H1 (cell line): ENCODE measurements at regions not wholly inside any gene's neighbourhood (a gene's known extent, or its start where the extent isn't known, plus 50 kb on each side); places are given as distances from the start of the nearest gene placed in this dataset.

ENCODE experiments used
- BCL11A ChIP-seq, 2 experiments: IDR thresholded peaks; one replicate each; pipeline ENCODE4 v1.6.1; 2011; ENCODE audit warnings: low read depth in 2 of 2, low read length in 2 of 2, mild to moderate bottlenecking in 2 of 2
- NRF1 ChIP-seq: IDR thresholded peaks from 2 replicates; pipeline ENCODE4 v1.6.1; 2011; ENCODE audit warnings: mild to moderate bottlenecking, low read depth, low read length, improper control_type of control experiment
- RFX5 ChIP-seq: IDR thresholded peaks from 2 replicates; pipeline ENCODE4 v1.6.1; 2011; ENCODE audit warnings: low read depth, low read length, improper control_type of control experiment, borderline replicate concordance
- SP1 ChIP-seq: IDR thresholded peaks from 2 replicates; pipeline ENCODE4 v1.6.1; 2011; ENCODE audit warnings: low read depth, low read length
- SRF ChIP-seq: IDR thresholded peaks from 2 replicates; pipeline ENCODE4 v1.6.1; 2011; ENCODE audit warnings: mild to moderate bottlenecking, low read depth, low read length, moderate library complexity
- ZNF274 ChIP-seq: IDR thresholded peaks from 2 replicates; pipeline ENCODE4 v1.7.0; 2012; ENCODE audit warnings: low read length, borderline replicate concordance; ENCODE audit errors: extremely low read depth
- TF ChIP-seq, protein P1 (sequence below): fragments of 300-600 bp; sonication (generic); IDR thresholded peaks from 2 replicates; pipeline ENCODE4 v1.7.1; 2012; ENCODE audit warnings: low read length, moderate library complexity, mild to moderate bottlenecking, inconsistent platforms; ENCODE audit not compliant: insufficient replicate concordance
- TF ChIP-seq, protein P2 (sequence below): IDR thresholded peaks from 2 replicates; pipeline ENCODE4 v1.6.1; 2011; ENCODE audit warnings: low read length, improper control_type of control experiment
- TF ChIP-seq, protein P3 (sequence below): IDR thresholded peaks from 2 replicates; pipeline ENCODE4 v1.6.1; 2011; ENCODE audit warnings: low read depth, mild to moderate bottlenecking, low read length; ENCODE audit not compliant: insufficient read depth

DNA sequence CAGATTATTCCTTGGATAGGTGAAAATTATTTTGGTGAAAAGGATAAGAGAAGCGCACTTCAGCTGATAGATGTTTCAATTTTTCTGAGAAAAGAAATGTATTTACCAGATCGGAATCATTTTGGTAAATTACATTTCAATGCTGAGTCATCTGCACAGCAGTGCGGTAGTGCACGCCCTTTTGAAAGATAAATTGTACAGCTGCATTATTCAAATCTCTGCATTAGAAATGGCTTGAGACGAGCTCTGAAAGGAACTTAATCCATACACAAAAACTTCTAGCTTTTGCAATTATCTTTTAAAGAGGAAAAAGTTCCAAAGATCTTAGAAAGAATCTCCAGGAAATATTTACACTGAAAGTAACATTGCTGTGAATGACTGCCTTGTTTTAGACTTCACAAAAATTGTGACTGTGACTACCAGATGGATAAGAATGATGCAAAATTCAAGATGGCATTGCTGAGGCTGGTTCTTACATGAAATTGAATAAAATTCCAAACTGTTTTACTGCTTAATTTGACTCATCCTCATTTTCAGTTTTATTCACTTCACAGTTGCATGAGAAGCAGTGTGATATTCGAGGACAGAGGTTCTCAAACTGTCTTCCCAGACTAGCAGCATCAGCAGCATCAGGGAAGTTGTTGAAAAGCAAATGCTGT, 161.7 kb downstream of the RND3 start (continued):
- TF ChIP-seq, protein P1, sequence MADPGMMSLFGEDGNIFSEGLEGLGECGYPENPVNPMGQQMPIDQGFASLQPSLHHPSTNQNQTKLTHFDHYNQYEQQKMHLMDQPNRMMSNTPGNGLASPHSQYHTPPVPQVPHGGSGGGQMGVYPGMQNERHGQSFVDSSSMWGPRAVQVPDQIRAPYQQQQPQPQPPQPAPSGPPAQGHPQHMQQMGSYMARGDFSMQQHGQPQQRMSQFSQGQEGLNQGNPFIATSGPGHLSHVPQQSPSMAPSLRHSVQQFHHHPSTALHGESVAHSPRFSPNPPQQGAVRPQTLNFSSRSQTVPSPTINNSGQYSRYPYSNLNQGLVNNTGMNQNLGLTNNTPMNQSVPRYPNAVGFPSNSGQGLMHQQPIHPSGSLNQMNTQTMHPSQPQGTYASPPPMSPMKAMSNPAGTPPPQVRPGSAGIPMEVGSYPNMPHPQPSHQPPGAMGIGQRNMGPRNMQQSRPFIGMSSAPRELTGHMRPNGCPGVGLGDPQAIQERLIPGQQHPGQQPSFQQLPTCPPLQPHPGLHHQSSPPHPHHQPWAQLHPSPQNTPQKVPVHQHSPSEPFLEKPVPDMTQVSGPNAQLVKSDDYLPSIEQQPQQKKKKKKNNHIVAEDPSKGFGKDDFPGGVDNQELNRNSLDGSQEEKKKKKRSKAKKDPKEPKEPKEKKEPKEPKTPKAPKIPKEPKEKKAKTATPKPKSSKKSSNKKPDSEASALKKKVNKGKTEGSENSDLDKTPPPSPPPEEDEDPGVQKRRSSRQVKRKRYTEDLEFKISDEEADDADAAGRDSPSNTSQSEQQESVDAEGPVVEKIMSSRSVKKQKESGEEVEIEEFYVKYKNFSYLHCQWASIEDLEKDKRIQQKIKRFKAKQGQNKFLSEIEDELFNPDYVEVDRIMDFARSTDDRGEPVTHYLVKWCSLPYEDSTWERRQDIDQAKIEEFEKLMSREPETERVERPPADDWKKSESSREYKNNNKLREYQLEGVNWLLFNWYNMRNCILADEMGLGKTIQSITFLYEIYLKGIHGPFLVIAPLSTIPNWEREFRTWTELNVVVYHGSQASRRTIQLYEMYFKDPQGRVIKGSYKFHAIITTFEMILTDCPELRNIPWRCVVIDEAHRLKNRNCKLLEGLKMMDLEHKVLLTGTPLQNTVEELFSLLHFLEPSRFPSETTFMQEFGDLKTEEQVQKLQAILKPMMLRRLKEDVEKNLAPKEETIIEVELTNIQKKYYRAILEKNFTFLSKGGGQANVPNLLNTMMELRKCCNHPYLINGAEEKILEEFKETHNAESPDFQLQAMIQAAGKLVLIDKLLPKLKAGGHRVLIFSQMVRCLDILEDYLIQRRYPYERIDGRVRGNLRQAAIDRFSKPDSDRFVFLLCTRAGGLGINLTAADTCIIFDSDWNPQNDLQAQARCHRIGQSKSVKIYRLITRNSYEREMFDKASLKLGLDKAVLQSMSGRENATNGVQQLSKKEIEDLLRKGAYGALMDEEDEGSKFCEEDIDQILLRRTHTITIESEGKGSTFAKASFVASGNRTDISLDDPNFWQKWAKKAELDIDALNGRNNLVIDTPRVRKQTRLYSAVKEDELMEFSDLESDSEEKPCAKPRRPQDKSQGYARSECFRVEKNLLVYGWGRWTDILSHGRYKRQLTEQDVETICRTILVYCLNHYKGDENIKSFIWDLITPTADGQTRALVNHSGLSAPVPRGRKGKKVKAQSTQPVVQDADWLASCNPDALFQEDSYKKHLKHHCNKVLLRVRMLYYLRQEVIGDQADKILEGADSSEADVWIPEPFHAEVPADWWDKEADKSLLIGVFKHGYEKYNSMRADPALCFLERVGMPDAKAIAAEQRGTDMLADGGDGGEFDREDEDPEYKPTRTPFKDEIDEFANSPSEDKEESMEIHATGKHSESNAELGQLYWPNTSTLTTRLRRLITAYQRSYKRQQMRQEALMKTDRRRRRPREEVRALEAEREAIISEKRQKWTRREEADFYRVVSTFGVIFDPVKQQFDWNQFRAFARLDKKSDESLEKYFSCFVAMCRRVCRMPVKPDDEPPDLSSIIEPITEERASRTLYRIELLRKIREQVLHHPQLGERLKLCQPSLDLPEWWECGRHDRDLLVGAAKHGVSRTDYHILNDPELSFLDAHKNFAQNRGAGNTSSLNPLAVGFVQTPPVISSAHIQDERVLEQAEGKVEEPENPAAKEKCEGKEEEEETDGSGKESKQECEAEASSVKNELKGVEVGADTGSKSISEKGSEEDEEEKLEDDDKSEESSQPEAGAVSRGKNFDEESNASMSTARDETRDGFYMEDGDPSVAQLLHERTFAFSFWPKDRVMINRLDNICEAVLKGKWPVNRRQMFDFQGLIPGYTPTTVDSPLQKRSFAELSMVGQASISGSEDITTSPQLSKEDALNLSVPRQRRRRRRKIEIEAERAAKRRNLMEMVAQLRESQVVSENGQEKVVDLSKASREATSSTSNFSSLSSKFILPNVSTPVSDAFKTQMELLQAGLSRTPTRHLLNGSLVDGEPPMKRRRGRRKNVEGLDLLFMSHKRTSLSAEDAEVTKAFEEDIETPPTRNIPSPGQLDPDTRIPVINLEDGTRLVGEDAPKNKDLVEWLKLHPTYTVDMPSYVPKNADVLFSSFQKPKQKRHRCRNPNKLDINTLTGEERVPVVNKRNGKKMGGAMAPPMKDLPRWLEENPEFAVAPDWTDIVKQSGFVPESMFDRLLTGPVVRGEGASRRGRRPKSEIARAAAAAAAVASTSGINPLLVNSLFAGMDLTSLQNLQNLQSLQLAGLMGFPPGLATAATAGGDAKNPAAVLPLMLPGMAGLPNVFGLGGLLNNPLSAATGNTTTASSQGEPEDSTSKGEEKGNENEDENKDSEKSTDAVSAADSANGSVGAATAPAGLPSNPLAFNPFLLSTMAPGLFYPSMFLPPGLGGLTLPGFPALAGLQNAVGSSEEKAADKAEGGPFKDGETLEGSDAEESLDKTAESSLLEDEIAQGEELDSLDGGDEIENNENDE = no peak
- no peak for TF ChIP-seq BCL11A (IDR thresholded peaks at IDR 0.05; ENCODE audit: low read depth in 2 of 2, low read length in 2 of 2)
- no peak for TF ChIP-seq SRF
- no peak for TF ChIP-seq NRF1
- no peak for TF ChIP-seq RFX5
- no peak for TF ChIP-seq SP1
- TF ChIP-seq, protein P2, sequence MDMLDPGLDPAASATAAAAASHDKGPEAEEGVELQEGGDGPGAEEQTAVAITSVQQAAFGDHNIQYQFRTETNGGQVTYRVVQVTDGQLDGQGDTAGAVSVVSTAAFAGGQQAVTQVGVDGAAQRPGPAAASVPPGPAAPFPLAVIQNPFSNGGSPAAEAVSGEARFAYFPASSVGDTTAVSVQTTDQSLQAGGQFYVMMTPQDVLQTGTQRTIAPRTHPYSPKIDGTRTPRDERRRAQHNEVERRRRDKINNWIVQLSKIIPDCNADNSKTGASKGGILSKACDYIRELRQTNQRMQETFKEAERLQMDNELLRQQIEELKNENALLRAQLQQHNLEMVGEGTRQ = no peak
- TF ChIP-seq, protein P3, sequence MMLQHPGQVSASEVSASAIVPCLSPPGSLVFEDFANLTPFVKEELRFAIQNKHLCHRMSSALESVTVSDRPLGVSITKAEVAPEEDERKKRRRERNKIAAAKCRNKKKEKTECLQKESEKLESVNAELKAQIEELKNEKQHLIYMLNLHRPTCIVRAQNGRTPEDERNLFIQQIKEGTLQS = no peak
- no peak for TF ChIP-seq ZNF274
